ENCODE measurements at regions not wholly inside any gene's neighbourhood (a gene's known extent, or its start where the extent isn't known, plus 50 kb on each side); places are given as distances from the start of the nearest gene placed in this dataset.

DNA sequence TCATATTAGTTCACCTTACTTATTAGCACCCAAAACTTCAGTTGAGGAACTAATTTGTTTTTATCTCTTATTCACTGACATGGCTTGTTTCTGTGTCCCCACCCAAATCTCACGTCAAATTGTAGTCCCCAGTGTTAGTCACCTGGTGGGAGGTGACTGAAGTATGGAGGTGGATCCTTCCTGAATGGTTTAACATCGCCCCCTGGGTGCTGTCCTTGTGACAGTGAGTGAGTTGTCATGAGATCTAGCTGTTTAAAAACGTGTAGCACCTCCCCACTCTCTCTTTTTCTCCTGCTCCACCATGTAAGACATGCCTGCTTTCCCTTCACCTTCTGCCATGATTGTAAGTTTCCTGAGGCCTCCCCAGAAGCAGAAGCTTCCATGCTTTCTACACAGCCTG lies 75.0 kb upstream of the HECTD2 start:
- TF ChIP-seq SIN3A (IDR thresholded peaks at IDR 0.05; ENCODE audit: borderline replicate concordance, insufficient read depth, low read length): no peak
- no peak for TF ChIP-seq FOXP2 (optimal IDR thresholded peaks at IDR 0.05; ENCODE audit: borderline replicate concordance, extremely low read depth, extremely low read length, insufficient read depth)
- TF ChIP-seq, protein P1, sequence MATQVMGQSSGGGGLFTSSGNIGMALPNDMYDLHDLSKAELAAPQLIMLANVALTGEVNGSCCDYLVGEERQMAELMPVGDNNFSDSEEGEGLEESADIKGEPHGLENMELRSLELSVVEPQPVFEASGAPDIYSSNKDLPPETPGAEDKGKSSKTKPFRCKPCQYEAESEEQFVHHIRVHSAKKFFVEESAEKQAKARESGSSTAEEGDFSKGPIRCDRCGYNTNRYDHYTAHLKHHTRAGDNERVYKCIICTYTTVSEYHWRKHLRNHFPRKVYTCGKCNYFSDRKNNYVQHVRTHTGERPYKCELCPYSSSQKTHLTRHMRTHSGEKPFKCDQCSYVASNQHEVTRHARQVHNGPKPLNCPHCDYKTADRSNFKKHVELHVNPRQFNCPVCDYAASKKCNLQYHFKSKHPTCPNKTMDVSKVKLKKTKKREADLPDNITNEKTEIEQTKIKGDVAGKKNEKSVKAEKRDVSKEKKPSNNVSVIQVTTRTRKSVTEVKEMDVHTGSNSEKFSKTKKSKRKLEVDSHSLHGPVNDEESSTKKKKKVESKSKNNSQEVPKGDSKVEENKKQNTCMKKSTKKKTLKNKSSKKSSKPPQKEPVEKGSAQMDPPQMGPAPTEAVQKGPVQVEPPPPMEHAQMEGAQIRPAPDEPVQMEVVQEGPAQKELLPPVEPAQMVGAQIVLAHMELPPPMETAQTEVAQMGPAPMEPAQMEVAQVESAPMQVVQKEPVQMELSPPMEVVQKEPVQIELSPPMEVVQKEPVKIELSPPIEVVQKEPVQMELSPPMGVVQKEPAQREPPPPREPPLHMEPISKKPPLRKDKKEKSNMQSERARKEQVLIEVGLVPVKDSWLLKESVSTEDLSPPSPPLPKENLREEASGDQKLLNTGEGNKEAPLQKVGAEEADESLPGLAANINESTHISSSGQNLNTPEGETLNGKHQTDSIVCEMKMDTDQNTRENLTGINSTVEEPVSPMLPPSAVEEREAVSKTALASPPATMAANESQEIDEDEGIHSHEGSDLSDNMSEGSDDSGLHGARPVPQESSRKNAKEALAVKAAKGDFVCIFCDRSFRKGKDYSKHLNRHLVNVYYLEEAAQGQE (IDR thresholded peaks at IDR 0.05; ENCODE audit: insufficient read depth in 1 of 2, low read depth in 2 of 2, low read length in 2 of 2): no peak
- TF ChIP-seq POLR2AphosphoS5 (IDR thresholded peaks at IDR 0.05; ENCODE audit: low read depth, low read length): no peak
- TF ChIP-seq TAF1 (IDR thresholded peaks at IDR 0.05; ENCODE audit: borderline replicate concordance, insufficient read depth, low read length): no peak

DNA sequence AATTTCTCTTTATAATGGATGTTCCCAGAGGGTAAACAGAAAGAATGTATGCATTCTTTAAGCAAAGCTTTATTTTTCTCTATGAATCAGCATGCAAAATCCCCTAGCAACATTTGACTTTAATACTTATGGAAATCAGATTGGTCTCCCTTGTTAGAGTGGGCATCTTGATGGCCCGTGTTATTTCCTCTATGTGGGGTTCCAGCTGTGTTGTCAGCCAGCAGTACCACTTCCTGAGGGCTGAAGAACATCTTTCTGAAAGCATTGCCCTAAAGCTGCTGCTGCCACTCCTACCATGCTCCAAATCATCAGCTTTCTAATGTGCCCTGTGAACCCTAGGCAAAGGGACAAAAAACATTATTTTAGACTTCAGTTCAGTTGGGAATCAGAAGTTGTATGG lies 70.4 kb upstream of the HECTD2 start:
- no peak for TF ChIP-seq TAF1 (IDR thresholded peaks at IDR 0.05; ENCODE audit: borderline replicate concordance, insufficient read depth, low read length)
- TF ChIP-seq, protein P1 (IDR thresholded peaks at IDR 0.05; ENCODE audit: insufficient read depth in 1 of 2, low read depth in 2 of 2, low read length in 2 of 2): no peak
- no peak for TF ChIP-seq POLR2AphosphoS5 (IDR thresholded peaks at IDR 0.05; ENCODE audit: low read depth, low read length)
- no peak for TF ChIP-seq FOXP2 (optimal IDR thresholded peaks at IDR 0.05; ENCODE audit: borderline replicate concordance, extremely low read depth, extremely low read length, insufficient read depth)
- TF ChIP-seq SIN3A (IDR thresholded peaks at IDR 0.05; ENCODE audit: borderline replicate concordance, insufficient read depth, low read length): no peak

DNA sequence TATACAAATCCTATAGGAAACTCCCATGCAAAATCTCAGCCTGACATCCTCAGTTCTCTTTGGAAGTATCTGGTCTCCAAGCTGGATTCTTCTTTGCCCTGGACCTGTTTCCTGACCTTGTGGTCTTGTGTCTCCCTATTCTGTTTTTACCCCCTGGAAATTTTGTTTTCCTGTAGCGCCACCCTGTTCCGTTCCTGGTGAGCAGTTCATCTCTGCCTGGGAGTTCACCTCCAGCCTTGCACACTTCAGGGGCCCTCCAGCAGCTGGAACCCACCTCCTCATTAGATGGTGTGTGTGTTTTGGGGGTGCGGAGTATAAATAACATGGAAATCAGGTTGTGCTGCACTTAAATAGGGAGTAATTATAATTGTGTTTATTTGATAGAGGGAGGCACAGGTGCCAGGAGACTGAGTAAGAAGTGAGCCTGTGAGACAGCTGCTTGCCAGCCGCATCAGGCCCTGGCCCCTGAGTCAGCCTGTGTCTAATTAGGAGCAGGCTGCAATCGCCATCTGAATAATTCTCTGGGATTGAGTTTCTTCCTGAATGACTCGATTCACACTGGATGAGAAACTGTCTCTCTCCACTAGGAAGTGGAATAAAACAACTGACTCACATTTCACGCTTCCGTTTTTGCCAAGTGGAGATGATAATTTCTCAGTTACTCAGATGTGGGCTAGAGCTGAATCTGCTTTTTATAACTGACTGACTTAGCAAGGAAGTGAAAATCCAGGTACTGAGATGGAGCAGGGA lies 69.4 kb upstream of the HECTD2 start:
- TF ChIP-seq FOXP2 (optimal IDR thresholded peaks at IDR 0.05; ENCODE audit: borderline replicate concordance, extremely low read depth, extremely low read length, insufficient read depth): peak; percentile 15
- TF ChIP-seq SIN3A (IDR thresholded peaks at IDR 0.05; ENCODE audit: borderline replicate concordance, insufficient read depth, low read length): peak; percentile 48; the same call in 1 of the 2 replicates
- peak; percentile 69; the same call in 1 of the 2 replicates for TF ChIP-seq TAF1 (IDR thresholded peaks at IDR 0.05; ENCODE audit: borderline replicate concordance, insufficient read depth, low read length)
- peak; percentile 64; the same call in 1 of the 2 replicates for TF ChIP-seq POLR2AphosphoS5 (IDR thresholded peaks at IDR 0.05; ENCODE audit: low read depth, low read length)
- TF ChIP-seq, protein P1 (IDR thresholded peaks at IDR 0.05; ENCODE audit: insufficient read depth in 1 of 2, low read depth in 2 of 2, low read length in 2 of 2): 0 out of 4 replicates have a peak, but pooled peaks of 1 of the 2 experiments have one; percentile 57

DNA sequence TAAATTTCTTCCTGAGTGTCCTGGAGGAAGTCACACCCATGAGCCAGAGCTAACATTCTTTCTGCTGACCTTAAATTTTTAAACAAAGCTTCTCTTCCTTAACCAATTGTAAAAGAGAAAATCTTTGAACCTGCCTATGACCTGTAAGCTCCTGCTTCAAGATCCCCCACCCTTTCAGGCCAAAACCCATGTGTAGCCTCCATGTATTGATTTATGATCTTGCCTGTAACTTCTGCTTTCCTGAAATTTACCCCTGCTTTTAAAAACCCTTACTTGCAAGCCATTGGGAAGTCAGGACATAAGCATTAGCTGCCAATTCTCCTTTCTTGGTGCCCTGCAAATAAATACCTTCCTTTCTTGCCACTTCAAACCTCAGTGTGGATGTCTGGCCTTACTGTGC lies 68.5 kb upstream of the HECTD2 start:
- TF ChIP-seq POLR2AphosphoS5 (IDR thresholded peaks at IDR 0.05; ENCODE audit: low read depth, low read length) (no peak), SIN3A (IDR thresholded peaks at IDR 0.05; ENCODE audit: borderline replicate concordance, insufficient read depth, low read length) (no peak), FOXP2 (optimal IDR thresholded peaks at IDR 0.05; ENCODE audit: borderline replicate concordance, extremely low read depth, extremely low read length, insufficient read depth) (no peak), TAF1 (IDR thresholded peaks at IDR 0.05; ENCODE audit: borderline replicate concordance, insufficient read depth, low read length) (no peak)
- TF ChIP-seq, protein P1 (IDR thresholded peaks at IDR 0.05; ENCODE audit: insufficient read depth in 1 of 2, low read depth in 2 of 2, low read length in 2 of 2): no peak

All from PFSK-1 (cell line).